ENCODE measurements at regions not wholly inside any gene's neighbourhood (a gene's known extent, or its start where the extent isn't known, plus 50 kb on each side); places are given as distances from the start of the nearest gene placed in this dataset.

- peak in 3 of 8 experiments; percentile 1 to 9 (median 2) for ATAC-seq (replicated peaks in 6 of 8)
- peaks cover 4 to 5% of the 10 kb centered on the region in 2 donors for H3K4me1 ChIP-seq (replicated peaks in 1 of 2)
- peak overlapping the region; percentile 28 to 42 (median 35) for H3K4me3 ChIP-seq
- in situ Hi-C loops (cut with MboI; ENCODE audit: low pct_unique_long_range_greater_than_20kb in 2 of 9, low sequenced_read_pairs in 9 of 9, unreplicated experiment in 9 of 9): no loop called here
- peak overlapping the region; percentile 79 to 84 for H3K27ac ChIP-seq
- 4 to 100% (median 73%) methylated on average over 1 to 7 of the region's 14 CpGs for whole genome bisulfite sequencing, 10 experiments
Observed at GRCh38 chr18:34159691-34160185, 65.0 kb downstream of the NOL4 start.

GRCh38 chr18:34158881-34159690, 65.6 kb downstream of the NOL4 start:
- in situ Hi-C loops (cut with MboI; ENCODE audit: low pct_unique_long_range_greater_than_20kb in 2 of 9, low sequenced_read_pairs in 9 of 9, unreplicated experiment in 9 of 9): no loop called here
- H3K4me3 ChIP-seq: peak overlapping the region; percentile 28 to 42 (median 35)
- peak in 6 of 8 experiments; percentile 93 to 96 (median 94) for ATAC-seq (replicated peaks in 6 of 8)
- 0 to 13% (median 1%) methylated on average over 1 to 18 of the region's 54 CpGs; no CpG with 5 or more reads in 4 of the 10 experiments for WGBS, 10 experiments
- peak overlapping the region; percentile 79 to 84 for H3K27ac ChIP-seq
- H3K4me1 ChIP-seq (replicated peaks in 1 of 2): peaks cover 4 to 5% of the 10 kb centered on the region in 2 donors

DNA sequence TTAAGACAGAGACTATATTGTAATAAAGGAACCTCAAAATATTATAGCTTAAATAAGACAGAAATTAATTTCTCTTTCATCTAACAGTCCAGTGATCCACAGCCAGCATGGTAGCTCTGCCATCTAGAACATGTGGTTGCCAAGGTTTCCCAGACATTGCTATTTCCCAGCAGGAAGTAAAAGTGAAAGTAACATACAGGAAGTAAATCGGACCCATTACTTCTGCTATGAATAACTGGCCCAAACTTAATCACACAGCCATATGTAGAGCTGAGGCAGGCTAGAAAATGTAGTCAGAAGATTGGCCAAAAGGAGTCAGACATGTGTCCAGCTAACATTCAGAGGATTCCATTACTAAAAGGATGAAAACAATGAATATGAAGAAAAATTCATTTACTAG, 71.0 kb downstream of the NOL4 start:
- Histone ChIP-seq H3K27ac (no peak overlapping the region), H3K4me1 (replicated peaks in 1 of 2) (no peaks in the 10 kb centered on the region), H3K4me3 (no peak overlapping the region)
- peak in 3 of 8 experiments; percentile 65 to 82 (median 75) for ATAC-seq (replicated peaks in 6 of 8)
- WGBS, 10 experiments: 0 to 88% (median 57%) methylated on average over 1 of the region's 1 CpG; no CpG with 5 or more reads in 2 of the 10 experiments
- in situ Hi-C loops (cut with MboI; ENCODE audit: low pct_unique_long_range_greater_than_20kb in 2 of 9, low sequenced_read_pairs in 9 of 9, unreplicated experiment in 9 of 9): no loop called here

DNA sequence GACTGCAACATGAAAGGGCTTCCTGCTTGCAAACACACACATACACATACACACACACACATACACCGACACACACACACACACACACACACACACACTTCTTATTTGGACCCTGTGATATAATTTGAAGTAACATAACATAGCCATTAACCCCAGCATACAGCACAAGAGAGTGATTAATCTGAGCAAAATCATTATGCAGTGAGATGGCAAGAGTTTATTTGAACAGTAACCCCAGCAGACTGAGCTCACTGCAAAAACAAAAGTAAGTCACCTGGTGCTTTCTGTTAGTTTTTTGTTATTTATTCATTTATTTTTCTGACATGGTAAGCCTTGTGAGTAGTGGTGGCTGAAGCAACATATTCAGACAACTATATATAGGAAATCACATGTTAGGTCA, 93.7 kb downstream of the NOL4 start:
- in situ Hi-C loops (cut with MboI; ENCODE audit: low pct_unique_long_range_greater_than_20kb in 2 of 9, low sequenced_read_pairs in 9 of 9, unreplicated experiment in 9 of 9): loop anchor here in 2 of 9 experiments (25.0 kb wide), 1 partner anchor 181 kb away; no protein-coding TSS in a partner anchor
- 17% methylated on average over 1 of the region's 1 CpG; no CpG with 5 or more reads in 9 of the 10 experiments for WGBS, 10 experiments

DNA sequence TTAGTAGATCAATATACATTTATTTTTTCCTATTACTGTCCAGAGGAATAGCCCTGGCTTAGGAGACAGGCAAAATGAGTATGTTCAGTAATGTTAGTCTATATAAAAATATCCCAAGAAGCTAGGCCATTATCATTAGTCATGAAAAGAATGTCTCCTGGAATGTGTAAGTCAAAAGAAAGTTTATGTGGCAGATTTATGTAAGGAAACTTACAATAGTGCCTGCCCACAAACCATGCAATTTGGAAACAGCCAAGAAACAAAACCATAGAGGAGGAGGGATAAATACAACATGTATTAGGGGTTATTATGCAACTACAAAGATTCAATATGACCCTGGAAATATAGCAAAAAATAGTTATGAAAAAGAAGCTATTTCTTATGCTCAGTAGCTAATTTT, 96.3 kb downstream of the NOL4 start:
- Histone ChIP-seq H3K27ac (no peak overlapping the region), H3K4me3 (no peak overlapping the region), H3K4me1 (replicated peaks in 1 of 2) (no peaks in the 10 kb centered on the region)
- ATAC-seq (replicated peaks in 6 of 8): no peak
- in situ Hi-C loops (cut with MboI; ENCODE audit: low pct_unique_long_range_greater_than_20kb in 2 of 9, low sequenced_read_pairs in 9 of 9, unreplicated experiment in 9 of 9): loop anchor here in 3 of 9 experiments (10.0 to 25.0 kb wide), 2 partner anchors 184 to 196 kb away; no protein-coding TSS in a partner anchor

More for the DNA sequence above, 93.7 kb downstream of the NOL4 start:
- Histone ChIP-seq H3K27ac (no peak overlapping the region), H3K4me1 (replicated peaks in 1 of 2) (no peaks in the 10 kb centered on the region), H3K4me3 (no peak overlapping the region)
- peak in 1 of 8 experiments; percentile 57 for ATAC-seq (replicated peaks in 6 of 8)

GRCh38 chr18:34126121-34126520, 98.6 kb downstream of the NOL4 start:
- in situ Hi-C loops (cut with MboI; ENCODE audit: low pct_unique_long_range_greater_than_20kb in 2 of 9, low sequenced_read_pairs in 9 of 9, unreplicated experiment in 9 of 9): loop anchor here in 3 of 9 experiments (10.0 to 25.0 kb wide), 2 partner anchors 186 to 199 kb away; no protein-coding TSS in a partner anchor

DNA sequence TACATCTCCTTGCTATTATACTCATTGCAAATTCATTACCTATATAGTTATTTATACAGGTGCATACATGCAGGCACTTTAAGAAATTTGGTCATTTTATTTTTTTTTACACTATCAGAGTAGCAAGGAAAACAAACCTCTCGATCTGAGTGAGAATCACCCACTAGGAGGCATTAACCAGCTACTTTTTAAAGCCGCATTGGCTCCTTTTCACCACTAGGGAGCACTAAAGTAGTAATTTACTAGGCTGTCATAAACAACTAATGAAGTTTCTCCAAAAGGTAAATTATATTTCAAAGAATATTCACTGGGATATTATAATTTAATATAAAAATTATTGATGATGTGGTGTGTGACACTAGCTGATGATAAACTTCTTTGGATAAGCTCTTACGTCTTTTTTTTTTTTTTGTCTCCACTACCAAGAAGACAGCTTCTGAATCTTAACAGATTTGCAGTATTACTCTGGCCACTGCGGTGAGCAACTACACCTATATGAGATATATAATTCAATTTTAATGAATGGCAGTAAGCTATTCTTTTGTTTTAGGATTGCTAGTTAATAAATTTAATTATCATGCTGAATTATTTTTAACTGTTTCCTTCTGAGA, 101.9 kb downstream of the NOL4 start:
- Histone ChIP-seq H3K27ac (no peak overlapping the region), H3K4me3 (no peak overlapping the region), H3K4me1 (replicated peaks in 1 of 2) (no peaks in the 10 kb centered on the region)
- ATAC-seq (replicated peaks in 6 of 8): peak in 5 of 8 experiments; percentile 29 to 58 (median 36)
- WGBS, 10 experiments: 0 to 85% (median 31%) methylated on average over 1 to 4 of the region's 4 CpGs
- in situ Hi-C loops (cut with MboI; ENCODE audit: low pct_unique_long_range_greater_than_20kb in 2 of 9, low sequenced_read_pairs in 9 of 9, unreplicated experiment in 9 of 9): loop anchor here in 1 of 9 experiments (10.0 kb wide), 1 partner anchor 202 kb away; no protein-coding TSS in a partner anchor

More at GRCh38 chr18:34126121-34126520, 98.6 kb downstream of the NOL4 start:
- ATAC-seq (replicated peaks in 6 of 8): no peak
- 0 to 100% (median 88%) methylated on average over 1 to 3 of the region's 3 CpGs; no CpG with 5 or more reads in 1 of the 10 experiments for WGBS, 10 experiments
- Histone ChIP-seq H3K4me1 (replicated peaks in 1 of 2) (no peaks in the 10 kb centered on the region), H3K4me3 (no peak overlapping the region), H3K27ac (no peak overlapping the region)

DNA sequence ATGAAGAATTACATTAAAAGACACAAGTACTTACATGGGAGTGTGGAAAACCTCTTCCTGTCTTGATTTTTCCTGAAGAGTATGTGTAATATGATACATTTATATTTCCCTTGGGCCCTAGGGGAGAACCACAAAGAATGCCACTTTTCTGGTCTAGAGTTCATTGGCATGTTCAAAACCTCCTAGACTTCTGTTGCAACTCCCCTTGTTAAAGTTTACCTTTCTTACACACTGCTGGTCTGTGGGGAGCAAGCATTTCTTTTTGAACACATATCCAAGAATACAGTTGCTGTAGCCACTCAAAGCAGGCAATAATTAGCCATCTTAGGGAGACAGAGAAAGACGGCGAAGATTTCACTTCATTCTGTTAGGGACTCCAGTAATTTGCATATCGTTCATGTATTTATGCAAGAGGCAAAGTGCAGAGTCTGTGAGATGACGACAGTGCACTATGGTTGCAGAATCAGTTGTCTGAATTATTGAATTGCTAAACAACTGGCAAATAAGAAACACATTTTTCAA, 103.5 kb downstream of the NOL4 start:
- WGBS, 10 experiments: 0 to 83% (median 35%) methylated on average over 1 to 4 of the region's 4 CpGs; no CpG with 5 or more reads in 4 of the 10 experiments

DNA sequence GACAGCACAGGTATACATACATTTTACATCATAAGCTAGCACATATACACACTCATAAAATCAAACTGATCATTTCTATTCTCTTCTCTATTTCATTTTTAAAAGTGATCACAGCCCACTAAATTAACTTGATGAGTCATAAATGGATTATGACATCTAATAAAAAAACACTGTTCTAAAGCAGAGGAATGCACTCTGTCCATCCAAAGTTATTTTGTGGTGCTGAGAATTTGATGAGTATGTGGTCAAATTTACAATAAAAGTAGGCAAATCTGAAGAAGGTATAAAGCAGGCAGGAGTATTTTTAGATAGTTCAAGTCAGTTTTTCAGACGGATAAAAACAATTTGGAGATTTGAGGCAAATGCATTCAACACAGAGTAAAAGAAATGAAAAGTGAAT, 104.4 kb downstream of the NOL4 start:
- Histone ChIP-seq H3K4me3 (no peak overlapping the region), H3K4me1 (replicated peaks in 1 of 2) (no peaks in the 10 kb centered on the region), H3K27ac (no peak overlapping the region)
- in situ Hi-C loops (cut with MboI; ENCODE audit: low pct_unique_long_range_greater_than_20kb in 2 of 9, low sequenced_read_pairs in 9 of 9, unreplicated experiment in 9 of 9): loop anchor here in 1 of 9 experiments (10.0 kb wide), 1 partner anchor 205 kb away; no protein-coding TSS in a partner anchor
- ATAC-seq (replicated peaks in 6 of 8): no peak
- WGBS, 10 experiments: 10 to 100% (median 73%) methylated on average over 1 of the region's 1 CpG; no CpG with 5 or more reads in 1 of the 10 experiments

More for the DNA sequence above, 103.5 kb downstream of the NOL4 start:
- Histone ChIP-seq H3K4me1 (replicated peaks in 1 of 2) (no peaks in the 10 kb centered on the region), H3K27ac (no peak overlapping the region), H3K4me3 (no peak overlapping the region)
- ATAC-seq (replicated peaks in 6 of 8): peak in 7 of 8 experiments; percentile 27 to 97 (median 71)
- in situ Hi-C loops (cut with MboI; ENCODE audit: low pct_unique_long_range_greater_than_20kb in 2 of 9, low sequenced_read_pairs in 9 of 9, unreplicated experiment in 9 of 9): loop anchor here in 1 of 9 experiments (10.0 kb wide), 1 partner anchor 204 kb away; no protein-coding TSS in a partner anchor

GRCh38 chr18:34117319-34117718, 107.4 kb downstream of the NOL4 start:
- in situ Hi-C loops (cut with MboI; ENCODE audit: low pct_unique_long_range_greater_than_20kb in 2 of 9, low sequenced_read_pairs in 9 of 9, unreplicated experiment in 9 of 9): no loop called here
- no peak for ATAC-seq (replicated peaks in 6 of 8)

GRCh38 chr18:34115409-34116081, 109.2 kb downstream of the NOL4 start:
- in situ Hi-C loops (cut with MboI; ENCODE audit: low pct_unique_long_range_greater_than_20kb in 2 of 9, low sequenced_read_pairs in 9 of 9, unreplicated experiment in 9 of 9): no loop called here
- no peaks in the 10 kb centered on the region for H3K4me1 ChIP-seq (replicated peaks in 1 of 2)
- no peak overlapping the region for H3K4me3 ChIP-seq
- WGBS, 10 experiments: 35 to 100% (median 90%) methylated on average over 1 to 5 of the region's 5 CpGs; no CpG with 5 or more reads in 3 of the 10 experiments
- H3K27ac ChIP-seq: no peak overlapping the region
- no peak for ATAC-seq (replicated peaks in 6 of 8)

More at GRCh38 chr18:34117319-34117718, 107.4 kb downstream of the NOL4 start:
- Histone ChIP-seq H3K27ac (no peak overlapping the region), H3K4me3 (no peak overlapping the region), H3K4me1 (replicated peaks in 1 of 2) (no peaks in the 10 kb centered on the region)
- 3 to 80% (median 50%) methylated on average over 1 to 2 of the region's 2 CpGs; no CpG with 5 or more reads in 1 of the 10 experiments for WGBS, 10 experiments

- no peak for ATAC-seq (replicated peaks in 6 of 8)
- in situ Hi-C loops (cut with MboI; ENCODE audit: low pct_unique_long_range_greater_than_20kb in 2 of 9, low sequenced_read_pairs in 9 of 9, unreplicated experiment in 9 of 9): no loop called here
- H3K4me1 ChIP-seq (replicated peaks in 1 of 2): no peaks in the 10 kb centered on the region
- WGBS, 10 experiments: 17 to 97% (median 63%) methylated on average over 2 to 4 of the region's 4 CpGs
- H3K27ac ChIP-seq: no peak overlapping the region
- H3K4me3 ChIP-seq: no peak overlapping the region
Observed at GRCh38 chr18:34114996-34115395, 109.7 kb downstream of the NOL4 start.
